ENCODE measurements at regions not wholly inside any gene's neighbourhood (a gene's known extent, or its start where the extent isn't known, plus 50 kb on each side); places are given as distances from the start of the nearest gene placed in this dataset.

DNA sequence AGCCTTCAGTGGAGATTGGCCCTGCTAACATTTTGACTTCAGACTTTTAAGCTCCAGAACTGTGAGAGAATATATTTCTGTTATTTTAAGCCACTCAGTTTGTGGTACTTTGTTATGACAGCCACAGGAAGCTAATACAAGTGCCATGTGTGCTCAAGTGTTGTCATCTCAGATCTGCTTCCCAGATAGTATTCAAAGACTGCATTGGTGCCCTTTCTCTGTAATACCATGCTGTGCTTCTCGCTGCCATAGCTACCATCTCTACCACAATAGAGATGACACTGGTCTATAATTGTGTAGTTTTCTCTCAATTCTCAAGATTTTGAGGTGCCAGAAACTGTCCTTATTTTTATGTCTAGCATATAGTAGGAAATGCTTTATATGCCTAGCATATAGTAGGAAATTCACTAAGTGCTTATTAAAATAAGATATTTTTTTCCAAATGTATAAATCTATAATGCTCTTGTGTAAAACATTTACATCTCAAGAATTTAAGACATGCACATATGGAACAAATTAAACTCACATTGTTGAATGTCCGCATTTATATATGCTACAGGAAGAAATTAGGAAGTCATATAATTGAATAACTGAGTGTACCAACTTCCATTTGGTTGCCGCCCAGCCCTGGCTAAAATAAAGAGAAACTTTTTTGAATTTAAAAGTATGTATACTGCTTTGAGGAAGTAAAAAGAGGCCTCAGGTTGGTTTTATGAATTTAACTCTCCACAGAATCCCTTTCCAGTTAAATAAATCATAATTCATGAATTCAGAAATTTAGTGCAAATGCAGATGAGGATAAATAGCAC lies 77.6 kb downstream of the TPBG start:
- TF ChIP-seq POLR2A (IDR thresholded peaks at IDR 0.05; ENCODE audit: low read length) (no peak), JUN (IDR thresholded peaks at IDR 0.05) (no peak), RFX5 (IDR thresholded peaks at IDR 0.05) (no peak), SREBF2 (IDR thresholded peaks at IDR 0.05) (no peak), CHD4 (IDR thresholded peaks at IDR 0.05; ENCODE audit: borderline replicate concordance) (no peak), ESRRA (IDR thresholded peaks at IDR 0.05; ENCODE audit: borderline replicate concordance, low read length) (no peak), POLR2AphosphoS2 (conservative IDR thresholded peaks at IDR 0.05; ENCODE audit: low read length) (no peak)
- TF ChIP-seq, protein P1, sequence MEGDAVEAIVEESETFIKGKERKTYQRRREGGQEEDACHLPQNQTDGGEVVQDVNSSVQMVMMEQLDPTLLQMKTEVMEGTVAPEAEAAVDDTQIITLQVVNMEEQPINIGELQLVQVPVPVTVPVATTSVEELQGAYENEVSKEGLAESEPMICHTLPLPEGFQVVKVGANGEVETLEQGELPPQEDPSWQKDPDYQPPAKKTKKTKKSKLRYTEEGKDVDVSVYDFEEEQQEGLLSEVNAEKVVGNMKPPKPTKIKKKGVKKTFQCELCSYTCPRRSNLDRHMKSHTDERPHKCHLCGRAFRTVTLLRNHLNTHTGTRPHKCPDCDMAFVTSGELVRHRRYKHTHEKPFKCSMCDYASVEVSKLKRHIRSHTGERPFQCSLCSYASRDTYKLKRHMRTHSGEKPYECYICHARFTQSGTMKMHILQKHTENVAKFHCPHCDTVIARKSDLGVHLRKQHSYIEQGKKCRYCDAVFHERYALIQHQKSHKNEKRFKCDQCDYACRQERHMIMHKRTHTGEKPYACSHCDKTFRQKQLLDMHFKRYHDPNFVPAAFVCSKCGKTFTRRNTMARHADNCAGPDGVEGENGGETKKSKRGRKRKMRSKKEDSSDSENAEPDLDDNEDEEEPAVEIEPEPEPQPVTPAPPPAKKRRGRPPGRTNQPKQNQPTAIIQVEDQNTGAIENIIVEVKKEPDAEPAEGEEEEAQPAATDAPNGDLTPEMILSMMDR (IDR thresholded peaks at IDR 0.05): no peak
- TF ChIP-seq, protein P2, sequence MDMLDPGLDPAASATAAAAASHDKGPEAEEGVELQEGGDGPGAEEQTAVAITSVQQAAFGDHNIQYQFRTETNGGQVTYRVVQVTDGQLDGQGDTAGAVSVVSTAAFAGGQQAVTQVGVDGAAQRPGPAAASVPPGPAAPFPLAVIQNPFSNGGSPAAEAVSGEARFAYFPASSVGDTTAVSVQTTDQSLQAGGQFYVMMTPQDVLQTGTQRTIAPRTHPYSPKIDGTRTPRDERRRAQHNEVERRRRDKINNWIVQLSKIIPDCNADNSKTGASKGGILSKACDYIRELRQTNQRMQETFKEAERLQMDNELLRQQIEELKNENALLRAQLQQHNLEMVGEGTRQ (IDR thresholded peaks at IDR 0.05): no peak
